HG03064 (cell line): ENCODE measurements at regions not wholly inside any gene's neighbourhood (a gene's known extent, or its start where the extent isn't known, plus 50 kb on each side); places are given as distances from the start of the nearest gene placed in this dataset.
"Not testable (repeated sequence)": the region's sequence is repeated elsewhere in the genome, so short reads cannot be mapped to it uniquely, and the experiment has no call there.

ENCODE experiments used
- ATAC-seq: cut with Tn5 transposase; IDR thresholded peaks from one replicate; pipeline ENCODE4 v1.9.1; 2021; ENCODE audit warnings: low read depth; ENCODE audit not compliant: unreplicated experiment

- not testable (repeated sequence) for ATAC-seq
Measured at GRCh38 chr4:9702019-9702418, 79.4 kb upstream of the DRD5 start.

DNA sequence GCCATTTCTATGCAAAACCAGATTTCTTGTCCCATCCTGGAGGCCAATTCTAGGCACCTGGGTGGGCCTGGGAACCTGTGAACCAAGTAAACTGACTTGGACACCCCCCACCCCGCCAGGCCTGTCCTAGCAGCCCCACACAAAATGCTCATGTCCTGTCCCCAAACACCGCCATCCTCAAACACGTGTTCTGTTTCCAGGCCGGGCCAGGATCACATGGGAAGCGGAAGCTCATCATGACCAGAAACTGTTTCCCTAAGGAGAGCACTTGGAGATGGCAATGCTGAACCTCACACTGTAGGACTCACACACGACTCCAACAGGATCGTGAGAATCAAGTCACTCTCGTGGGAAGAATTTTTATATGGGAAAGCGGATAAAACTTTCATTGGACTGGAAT is 78.7 kb upstream of the DRD5 start:
- not testable (repeated sequence) for ATAC-seq

DNA sequence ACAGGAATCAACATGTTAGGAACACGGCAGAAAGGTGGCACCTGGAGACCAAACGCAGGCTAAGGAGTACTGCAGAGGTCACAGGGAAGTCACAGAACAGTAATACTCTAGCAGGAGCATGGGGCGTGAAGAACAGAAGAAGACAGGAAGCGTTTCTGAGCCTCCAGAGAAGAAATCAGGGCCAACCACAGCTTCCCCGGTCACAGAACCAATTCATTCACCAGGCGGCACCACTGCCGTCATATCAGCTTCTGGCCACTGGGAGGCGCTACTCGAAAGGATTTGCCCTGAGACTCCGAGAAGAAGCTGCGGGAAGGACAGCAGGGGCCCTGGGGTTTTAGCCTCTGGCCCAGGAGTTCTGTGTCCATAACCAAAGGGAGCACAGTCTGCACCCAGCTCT is 78.0 kb upstream of the DRD5 start:
- no peak for ATAC-seq

DNA sequence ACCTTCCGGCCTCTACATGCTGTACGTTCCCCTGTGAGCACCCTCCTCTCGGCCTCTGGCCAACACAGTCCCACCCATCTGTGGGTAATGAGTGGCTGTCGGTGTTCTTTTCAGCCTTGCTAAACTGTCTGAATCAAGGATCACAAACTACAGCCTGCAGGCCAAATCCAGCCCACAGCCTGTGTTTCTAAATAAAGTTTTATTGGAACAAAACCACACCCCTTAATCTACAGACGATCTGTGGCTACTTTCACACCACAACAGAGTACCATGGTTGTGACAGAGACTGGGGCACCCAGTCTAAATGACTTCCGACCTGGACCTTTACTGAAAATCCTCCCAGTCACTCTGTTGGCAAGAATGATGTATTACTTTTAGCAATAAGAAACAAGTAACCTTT is 77.3 kb upstream of the DRD5 start:
- not testable (repeated sequence) for ATAC-seq

GRCh38 chr4:9704551-9705332 is 76.7 kb upstream of the DRD5 start:
- ATAC-seq, result no peak

- not testable (repeated sequence) for ATAC-seq
Measured at GRCh38 chr4:9707281-9707680, 74.2 kb upstream of the DRD5 start.

GRCh38 chr4:9707936-9708335 is 73.5 kb upstream of the DRD5 start:
- not testable (repeated sequence) for ATAC-seq

DNA sequence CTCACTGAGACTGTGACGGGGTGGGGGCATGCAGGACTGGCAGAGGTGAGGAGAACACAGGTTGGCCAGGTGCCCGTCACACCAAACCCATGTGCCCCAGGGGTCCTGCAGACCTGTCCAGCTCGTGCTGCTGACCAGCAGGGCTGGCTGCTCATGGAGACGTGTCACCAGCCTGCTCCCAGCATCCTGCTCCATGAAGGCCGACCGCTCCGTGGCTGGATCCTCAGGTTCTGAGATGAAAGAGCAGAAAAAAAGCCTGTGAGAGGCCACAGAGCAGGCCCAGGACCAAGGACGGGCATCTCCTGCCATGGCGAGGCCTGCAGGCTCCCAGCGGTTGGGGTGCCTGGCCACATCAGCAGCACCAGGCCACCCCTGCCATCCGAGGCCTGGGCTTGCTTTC is 71.7 kb upstream of the DRD5 start:
- ATAC-seq, result no peak

- not testable (repeated sequence) for ATAC-seq
Measured at GRCh38 chr4:9715271-9715670, 66.2 kb upstream of the DRD5 start.

DNA sequence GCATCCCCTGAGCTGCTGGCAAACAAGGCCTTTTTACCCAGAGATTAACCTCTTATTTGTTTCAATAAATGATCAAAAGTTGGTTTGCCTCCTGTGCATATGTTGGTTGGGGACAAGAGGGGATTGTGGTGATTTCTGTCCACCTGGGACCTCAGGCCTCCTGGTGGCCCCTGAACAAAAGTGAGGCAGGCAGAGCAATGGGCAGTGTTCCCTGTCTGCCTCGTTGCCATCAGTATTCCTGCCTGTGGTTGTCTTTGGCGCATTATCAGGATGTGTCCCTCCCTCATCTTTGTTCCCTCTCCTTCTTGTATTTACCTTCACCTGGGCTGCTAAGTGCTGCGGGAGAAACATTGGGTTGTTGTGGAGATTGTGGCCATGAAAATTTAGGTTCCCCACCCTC is 65.3 kb upstream of the DRD5 start:
- ATAC-seq, result no peak

DNA sequence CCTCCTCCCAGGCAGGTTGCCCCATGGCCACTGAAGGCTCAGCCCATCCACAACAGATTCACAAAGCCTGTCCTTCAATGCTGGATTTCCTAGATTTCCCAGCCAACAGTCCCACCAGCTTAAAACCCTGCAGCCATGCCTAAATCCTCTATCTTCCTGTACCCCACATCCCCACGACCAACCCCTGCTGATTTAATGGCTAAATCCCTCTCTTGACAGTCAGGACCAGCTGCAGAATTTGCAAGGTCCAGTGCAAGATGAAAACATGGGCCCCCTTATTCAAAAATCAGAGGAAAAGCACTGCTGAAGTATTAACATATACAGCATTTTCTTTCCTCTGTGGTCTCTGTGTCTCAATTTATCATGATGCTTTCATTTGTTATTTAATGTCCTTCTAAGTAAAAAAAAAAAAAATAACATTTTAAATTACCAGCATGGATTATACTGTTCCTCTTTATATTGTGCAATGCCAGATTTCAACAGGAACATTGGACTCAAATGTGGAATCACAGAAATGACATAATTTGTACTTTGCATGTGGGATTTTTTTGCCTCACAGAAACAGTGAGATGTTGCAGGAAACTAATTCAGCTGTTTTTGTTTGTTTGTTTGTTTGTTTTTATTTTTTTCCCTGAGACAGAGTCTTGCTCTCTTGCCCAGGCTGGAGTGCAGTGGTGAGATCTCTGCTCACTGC is 63.0 kb upstream of the DRD5 start:
- ATAC-seq, result not testable (repeated sequence)

DNA sequence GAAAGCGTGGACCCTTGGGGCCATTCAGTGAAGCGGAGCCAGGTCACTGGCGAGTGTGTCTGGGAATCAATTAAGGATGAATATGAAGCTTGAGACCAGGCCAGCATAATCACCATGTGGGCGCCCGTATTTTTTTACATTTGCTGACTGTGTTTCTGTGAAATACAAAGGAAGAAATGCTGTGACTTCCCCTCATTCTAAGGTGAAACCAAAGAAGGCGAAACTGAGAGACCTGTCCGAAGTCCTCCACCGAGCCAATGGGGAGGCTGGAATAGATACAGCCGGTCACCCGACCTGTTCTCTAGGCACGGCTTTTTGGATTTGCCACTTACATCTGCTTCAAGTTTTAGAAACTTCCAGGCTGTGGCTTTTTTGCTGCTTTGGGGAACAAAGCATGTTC is 59.3 kb upstream of the DRD5 start:
- ATAC-seq, result not testable (repeated sequence)
